Amniotic stem cell (primary cell): ENCODE measurements at regions not wholly inside any gene's neighbourhood (a gene's known extent, or its start where the extent isn't known, plus 50 kb on each side); places are given as distances from the start of the nearest gene placed in this dataset.
"Not testable (repeated sequence)": the region's sequence is repeated elsewhere in the genome, so short reads cannot be mapped to it uniquely, and the experiment has no call there.

Experiments
- DNase-seq: peaks from one replicate; lab custom pipeline; 2025; lab: John Stamatoyannopoulos, UW

GRCh38 chr10:120048391-120048790 lies 155.9 kb downstream of the SEC23IP start:
- no peak for DNase-seq

GRCh38 chr10:120051671-120052070 lies 159.1 kb downstream of the SEC23IP start:
- no peak for DNase-seq

GRCh38 chr10:120052964-120053702 lies 160.6 kb downstream of the SEC23IP start:
- DNase-seq = no peak

GRCh38 chr10:120059790-120060189 lies 167.3 kb downstream of the SEC23IP start:
- not testable (repeated sequence) for DNase-seq

- no peak for DNase-seq
Observed at GRCh38 chr10:120067427-120067826, 174.9 kb downstream of the SEC23IP start.

GRCh38 chr10:120069700-120070099 lies 177.2 kb downstream of the SEC23IP start:
- no peak for DNase-seq

GRCh38 chr10:120075349-120075748 lies 182.8 kb downstream of the SEC23IP start:
- DNase-seq = no peak

GRCh38 chr10:120076996-120077706 lies 184.6 kb downstream of the SEC23IP start:
- DNase-seq = no peak

- DNase-seq = no peak
Observed at GRCh38 chr10:120077707-120078492, 185.4 kb downstream of the SEC23IP start.

- DNase-seq = no peak
Observed at GRCh38 chr10:120085096-120085796, 192.7 kb downstream of the SEC23IP start.

- DNase-seq = no peak
Observed at GRCh38 chr10:120086066-120086465, 193.5 kb downstream of the SEC23IP start.

- no peak for DNase-seq
Observed at GRCh38 chr10:120087109-120087508, 194.6 kb downstream of the SEC23IP start.

- DNase-seq = no peak
Observed at GRCh38 chr10:120095875-120096274, 203.3 kb downstream of the SEC23IP start.

GRCh38 chr10:120097766-120098165 lies 205.2 kb downstream of the SEC23IP start:
- DNase-seq = no peak

GRCh38 chr10:120098232-120098930 lies 205.9 kb downstream of the SEC23IP start:
- DNase-seq = no peak

GRCh38 chr10:120103738-120104560 lies 211.4 kb downstream of the SEC23IP start:
- no peak for DNase-seq

- DNase-seq = no peak
Observed at GRCh38 chr10:120105001-120105400, 212.5 kb downstream of the SEC23IP start.

GRCh38 chr10:120105492-120105891 lies 213.0 kb downstream of the SEC23IP start:
- DNase-seq = no peak

- no peak for DNase-seq
Observed at GRCh38 chr10:120108916-120109315, 216.4 kb downstream of the SEC23IP start.

GRCh38 chr10:120109725-120110124 lies 217.2 kb downstream of the SEC23IP start:
- not testable (repeated sequence) for DNase-seq

- no peak for DNase-seq
Observed at GRCh38 chr10:120110196-120110595, 217.7 kb downstream of the SEC23IP start.
